ENCODE measurements at regions not wholly inside any gene's neighbourhood (a gene's known extent, or its start where the extent isn't known, plus 50 kb on each side); places are given as distances from the start of the nearest gene placed in this dataset.

- Histone ChIP-seq H3K27me3 (replicated peaks in 1 of 4; ENCODE audit: control extremely low read depth in 1 of 4, control insufficient read depth in 3 of 4, insufficient read depth in 4 of 4, low read length in 3 of 4) (no peaks in the 10 kb centered on the region), H3K4me1 (ENCODE audit: control insufficient read depth in 2 of 2, insufficient read depth in 2 of 2, low read length in 2 of 2) (no peaks in the 10 kb centered on the region), H4K20me1 (ENCODE audit: control insufficient read depth, insufficient read depth, low read length, poor library complexity, severe bottlenecking) (no peaks in the 10 kb centered on the region), H3K27ac (ENCODE audit: low read length in 2 of 2) (no peak overlapping the region), H3K4me3 (ENCODE audit: control extremely low read depth in 1 of 5, extremely low read depth in 1 of 5, insufficient read depth in 1 of 5, low read depth in 2 of 5, low read length in 4 of 5) (no peak overlapping the region), H3K79me2 (ENCODE audit: control insufficient read depth, insufficient read depth, low read length) (no peaks in the 10 kb centered on the region), H3K9ac (ENCODE audit: low read length) (no peak overlapping the region), H3K36me3 (replicated peaks in 1 of 2; ENCODE audit: control extremely low read depth in 1 of 2, control insufficient read depth in 1 of 2, extremely low read depth in 1 of 2, insufficient read depth in 2 of 2, low read length in 1 of 2) (no peaks in the 10 kb centered on the region), H2AFZ (ENCODE audit: insufficient read depth, low read depth, low read length, poor library complexity, severe bottlenecking) (no peak overlapping the region), H3K9me3 (ENCODE audit: control extremely low read depth in 1 of 3, control insufficient read depth in 2 of 3, insufficient read depth in 1 of 3, low read length in 2 of 3) (peaks cover 0 to 3% (median 0%) of the 10 kb centered on the region in 3 donors), H3K4me2 (replicated peaks; ENCODE audit: low read depth, low read length, poor library complexity, severe bottlenecking) (no peak overlapping the region)
- CTCF ChIA-PET: no interaction called here
- no peak for ATAC-seq (ENCODE audit: low read depth)
- DNase-seq: no peak
- intact Hi-C loops (cut with micrococcal nuclease): no loop called here
- Mint-ChIP-seq H3K9me3 (ENCODE audit: insufficient read depth) (peaks cover under 1% of the 10 kb centered on the region), H3K27ac (no peak overlapping the region), H3K27me3 (peaks cover 9% of the 10 kb centered on the region), H3K4me3 (no peak overlapping the region), H3K4me1 (no peaks in the 10 kb centered on the region)
- POLR2A ChIA-PET: no interaction called here
- 100% methylated on average over 1 of the region's 5 CpGs for WGBS (ENCODE audit: insufficient coverage)
- TF ChIP-seq CTCF (IDR thresholded peaks at IDR 0.05) (no peak), EZH2 (IDR thresholded peaks at IDR 0.05; ENCODE audit: borderline replicate concordance, insufficient read depth, low read depth, low read length, poor library complexity, severe bottlenecking) (no peak)
Observed at GRCh38 chr20:54342258-54342920, 133.0 kb upstream of the DOK5 start.

GRCh38 chr20:54343099-54343498, 132.3 kb upstream of the DOK5 start:
- Histone ChIP-seq H3K36me3 (replicated peaks in 1 of 2; ENCODE audit: control extremely low read depth in 1 of 2, control insufficient read depth in 1 of 2, extremely low read depth in 1 of 2, insufficient read depth in 2 of 2, low read length in 1 of 2) (no peaks in the 10 kb centered on the region), H3K4me1 (ENCODE audit: control insufficient read depth in 2 of 2, insufficient read depth in 2 of 2, low read length in 2 of 2) (no peaks in the 10 kb centered on the region), H3K4me2 (replicated peaks; ENCODE audit: low read depth, low read length, poor library complexity, severe bottlenecking) (no peak overlapping the region), H4K20me1 (ENCODE audit: control insufficient read depth, insufficient read depth, low read length, poor library complexity, severe bottlenecking) (no peaks in the 10 kb centered on the region), H3K27ac (ENCODE audit: low read length in 2 of 2) (no peak overlapping the region), H3K4me3 (ENCODE audit: control extremely low read depth in 1 of 5, extremely low read depth in 1 of 5, insufficient read depth in 1 of 5, low read depth in 2 of 5, low read length in 4 of 5) (no peak overlapping the region), H3K9me3 (ENCODE audit: control extremely low read depth in 1 of 3, control insufficient read depth in 2 of 3, insufficient read depth in 1 of 3, low read length in 2 of 3) (peaks cover 0 to 3% (median 0%) of the 10 kb centered on the region in 3 donors), H2AFZ (ENCODE audit: insufficient read depth, low read depth, low read length, poor library complexity, severe bottlenecking) (no peak overlapping the region), H3K27me3 (replicated peaks in 1 of 4; ENCODE audit: control extremely low read depth in 1 of 4, control insufficient read depth in 3 of 4, insufficient read depth in 4 of 4, low read length in 3 of 4) (no peaks in the 10 kb centered on the region), H3K79me2 (ENCODE audit: control insufficient read depth, insufficient read depth, low read length) (no peaks in the 10 kb centered on the region), H3K9ac (ENCODE audit: low read length) (no peak overlapping the region)
- DNase-seq (no peak), ATAC-seq (ENCODE audit: low read depth) (no peak)
- Mint-ChIP-seq H3K4me3 (no peak overlapping the region), H3K27me3 (peaks cover 9% of the 10 kb centered on the region), H3K9me3 (ENCODE audit: insufficient read depth) (no peaks in the 10 kb centered on the region), H3K4me1 (no peaks in the 10 kb centered on the region), H3K27ac (no peak overlapping the region)
- no peak for TF ChIP-seq CTCF (IDR thresholded peaks at IDR 0.05)
- no peak for TF ChIP-seq EZH2 (IDR thresholded peaks at IDR 0.05; ENCODE audit: borderline replicate concordance, insufficient read depth, low read depth, low read length, poor library complexity, severe bottlenecking)
- intact Hi-C loops (cut with micrococcal nuclease): no loop called here
- ChIA-PET CTCF (no interaction called here), POLR2A (no interaction called here)
- 100% methylated on average over 1 of the region's 4 CpGs for WGBS (ENCODE audit: insufficient coverage)

All from B cell (primary cell).